ENCODE measurements at regions not wholly inside any gene's neighbourhood (a gene's known extent, or its start where the extent isn't known, plus 50 kb on each side); places are given as distances from the start of the nearest gene placed in this dataset.

GRCh38 chr16:35170610-35171009 lies 1711.2 kb downstream of the TP53TG3F start:
- DNase-seq: no peak

GRCh38 chr16:35171106-35171505 lies 1711.7 kb downstream of the TP53TG3F start:
- no peak for DNase-seq

- no peak for DNase-seq
These were observed 1713.9 kb downstream of the TP53TG3F start for GRCh38 chr16:35173295-35173694.

GRCh38 chr16:35174016-35174415 lies 1714.6 kb downstream of the TP53TG3F start:
- no peak for DNase-seq

- no peak for DNase-seq
These were observed 1717.0 kb downstream of the TP53TG3F start for GRCh38 chr16:35176449-35176848.

GRCh38 chr16:35177851-35178250 lies 1718.4 kb downstream of the TP53TG3F start:
- no peak for DNase-seq

- no peak for DNase-seq
These were observed 1721.6 kb downstream of the TP53TG3F start for GRCh38 chr16:35180970-35181369.

GRCh38 chr16:35181422-35182030 lies 1722.1 kb downstream of the TP53TG3F start:
- DNase-seq: no peak

GRCh38 chr16:35182043-35182677 lies 1722.7 kb downstream of the TP53TG3F start:
- no peak for DNase-seq

- DNase-seq: no peak
These were observed 1723.6 kb downstream of the TP53TG3F start for GRCh38 chr16:35182943-35183550.

GRCh38 chr16:35184356-35184870 lies 1725.0 kb downstream of the TP53TG3F start:
- no peak for DNase-seq

- DNase-seq: no peak
These were observed 1726.1 kb downstream of the TP53TG3F start for GRCh38 chr16:35185366-35186044.

GRCh38 chr16:35186045-35186759 lies 1726.8 kb downstream of the TP53TG3F start:
- no peak for DNase-seq

GRCh38 chr16:35187665-35188225 lies 1728.3 kb downstream of the TP53TG3F start:
- no peak for DNase-seq

GRCh38 chr16:35188288-35189155 lies 1729.1 kb downstream of the TP53TG3F start:
- DNase-seq: no peak

- DNase-seq: no peak
These were observed 1733.6 kb downstream of the TP53TG3F start for GRCh38 chr16:35192993-35193392.

- DNase-seq: no peak
These were observed 1734.5 kb downstream of the TP53TG3F start for GRCh38 chr16:35193956-35194355.

- no peak for DNase-seq
These were observed 1735.3 kb downstream of the TP53TG3F start for GRCh38 chr16:35194681-35195080.

GRCh38 chr16:35195173-35195863 lies 1735.9 kb downstream of the TP53TG3F start:
- no peak for DNase-seq

GRCh38 chr16:35195864-35196216 lies 1736.4 kb downstream of the TP53TG3F start:
- DNase-seq: no peak

- no peak for DNase-seq
These were observed 1736.9 kb downstream of the TP53TG3F start for GRCh38 chr16:35196313-35196712.

Data from dermis blood vessel endothelial cell (primary cell).